ENCODE measurements at regions not wholly inside any gene's neighbourhood (a gene's known extent, or its start where the extent isn't known, plus 50 kb on each side); places are given as distances from the start of the nearest gene placed in this dataset.

DNA sequence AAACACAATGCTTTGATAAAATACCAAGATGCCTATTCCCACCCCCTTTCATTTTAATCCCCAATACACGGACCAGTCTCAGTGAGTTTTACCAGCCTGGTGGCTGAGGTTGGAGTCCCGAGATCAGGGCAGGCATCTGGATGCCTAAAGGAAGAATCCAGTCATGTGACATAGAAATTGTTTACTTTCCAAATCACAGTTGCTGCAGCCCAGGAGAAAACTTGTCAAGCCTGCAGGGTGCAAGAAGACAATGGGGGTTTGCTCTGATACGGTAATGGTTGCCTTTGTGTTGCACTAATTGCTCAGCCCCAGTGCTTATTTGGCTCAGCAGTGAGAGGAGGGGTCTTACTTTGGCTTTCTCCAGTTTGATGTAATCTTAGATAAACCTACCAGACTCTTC is 308.5 kb upstream of the POU3F2 start:
- Histone ChIP-seq H3K36me3 (ENCODE audit: control insufficient read depth in 2 of 4, insufficient read depth in 4 of 4, low read length in 3 of 4) (no peaks in the 10 kb centered on the region), H3K9me3 (ENCODE audit: insufficient read depth in 2 of 2, low read depth in 1 of 2, low read length in 1 of 2) (no peaks in the 10 kb centered on the region; a peak in 1 of 4 replicates), H3K23me2 (ENCODE audit: low read depth, low read length) (no peaks in the 10 kb centered on the region), H3K14ac (ENCODE audit: insufficient read length) (no peak overlapping the region), H3K79me2 (ENCODE audit: control insufficient read depth in 1 of 2, insufficient read depth in 2 of 2, low read length in 2 of 2) (no peaks in the 10 kb centered on the region), H3K4me1 (replicated peaks in 1 of 4; ENCODE audit: control insufficient read depth in 3 of 4, insufficient read depth in 4 of 4, low read length in 3 of 4) (peaks cover 0 to 9% (median 3%) of the 10 kb centered on the region in 4 experiments; a peak in 4 of 7 replicates), H2AK5ac (ENCODE audit: low read depth, low read length) (no peak overlapping the region), H3K27ac (ENCODE audit: low read depth, low read length) (no peak overlapping the region), H4K5ac (ENCODE audit: insufficient read length, low read depth, low read length) (no peak overlapping the region), H4K8ac (ENCODE audit: extremely low read depth, insufficient read depth, low read length) (no peak overlapping the region), H3K4ac (replicated peaks; ENCODE audit: insufficient read length, low read depth, low read length) (no peak overlapping the region), H2BK120ac (replicated peaks; ENCODE audit: low read depth, low read length) (no peak overlapping the region), H4K20me1 (replicated peaks in 1 of 2; ENCODE audit: control insufficient read depth in 1 of 2, insufficient read depth in 2 of 2, low read length in 2 of 2) (no peaks in the 10 kb centered on the region), H2BK20ac (ENCODE audit: low read length) (no peak overlapping the region), H4K91ac (replicated peaks; ENCODE audit: insufficient read length, low read length) (no peak overlapping the region), H3K79me1 (ENCODE audit: low read depth, low read length) (no peaks in the 10 kb centered on the region), H3K4me2 (ENCODE audit: insufficient read depth in 1 of 2, low read depth in 2 of 2, low read length in 2 of 2) (peak overlapping the region; percentile 17 to 39), H3K4me3 (ENCODE audit: extremely low read depth in 1 of 4, insufficient read depth in 2 of 4, low read depth in 3 of 4, low read length in 4 of 4) (no peak overlapping the region; a peak in 1 of 8 replicates), H3K9ac (replicated peaks in 1 of 4; ENCODE audit: extremely low read depth in 1 of 4, low read depth in 3 of 4, low read length in 3 of 4) (no peak overlapping the region), H3K56ac (replicated peaks; ENCODE audit: insufficient read length, low read depth, low read length) (no peak overlapping the region), H2BK12ac (ENCODE audit: low read depth, low read length) (peak overlapping the region; percentile 64), H2AFZ (ENCODE audit: low read length) (peak overlapping the region; percentile 49; the same call in 1 of the 2 replicates), H2BK5ac (ENCODE audit: low read depth, low read length) (no peak overlapping the region), H3K27me3 (replicated peaks in 1 of 4; ENCODE audit: control insufficient read depth in 3 of 4, extremely low read depth in 1 of 4, insufficient read depth in 3 of 4, low read length in 3 of 4) (no peaks in the 10 kb centered on the region), H2BK15ac (ENCODE audit: low read length) (no peak overlapping the region), H3K18ac (ENCODE audit: extremely low read depth, low read length) (peak overlapping the region; percentile 74; the same call in 1 of the 2 replicates), H3K23ac (ENCODE audit: insufficient read length) (no peak overlapping the region)
- CTCF ChIA-PET (ENCODE audit: partially characterized antibody) = no interaction called here
- FAIRE-seq (peak; percentile 89), DNase-seq (ENCODE audit: low read depth in 1 of 2, low spot score in 2 of 2) (peak in 1 of 2 experiments; percentile 56)
- 15% methylated on average over 3 of the region's 3 CpGs; no CpG with 5 or more reads in 1 of the 2 experiments for WGBS, 2 experiments (ENCODE audit: extremely low coverage in 1 of 2, insufficient coverage in 1 of 2, insufficient read length in 1 of 2, insufficient replicate concordance in 2 of 2, low coverage in 1 of 2, low lambda C conversion rate in 2 of 2, missing lambda C conversion rate in 1 of 2)
- POLR2A ChIA-PET (ENCODE audit: partially characterized antibody) = no interaction called here
- TF ChIP-seq ASH2L (IDR thresholded peaks at IDR 0.05; ENCODE audit: low read length) = peak; percentile 17
- TF ChIP-seq SIX5 (IDR thresholded peaks at IDR 0.05; ENCODE audit: low read depth, low read length) = no peak
- TF ChIP-seq, protein P1, sequence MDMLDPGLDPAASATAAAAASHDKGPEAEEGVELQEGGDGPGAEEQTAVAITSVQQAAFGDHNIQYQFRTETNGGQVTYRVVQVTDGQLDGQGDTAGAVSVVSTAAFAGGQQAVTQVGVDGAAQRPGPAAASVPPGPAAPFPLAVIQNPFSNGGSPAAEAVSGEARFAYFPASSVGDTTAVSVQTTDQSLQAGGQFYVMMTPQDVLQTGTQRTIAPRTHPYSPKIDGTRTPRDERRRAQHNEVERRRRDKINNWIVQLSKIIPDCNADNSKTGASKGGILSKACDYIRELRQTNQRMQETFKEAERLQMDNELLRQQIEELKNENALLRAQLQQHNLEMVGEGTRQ (IDR thresholded peaks at IDR 0.05; ENCODE audit: low read length) = peak; percentile 77
- TF ChIP-seq BACH1 (IDR thresholded peaks at IDR 0.05; ENCODE audit: low read length) = no peak
- TF ChIP-seq, protein P2, sequence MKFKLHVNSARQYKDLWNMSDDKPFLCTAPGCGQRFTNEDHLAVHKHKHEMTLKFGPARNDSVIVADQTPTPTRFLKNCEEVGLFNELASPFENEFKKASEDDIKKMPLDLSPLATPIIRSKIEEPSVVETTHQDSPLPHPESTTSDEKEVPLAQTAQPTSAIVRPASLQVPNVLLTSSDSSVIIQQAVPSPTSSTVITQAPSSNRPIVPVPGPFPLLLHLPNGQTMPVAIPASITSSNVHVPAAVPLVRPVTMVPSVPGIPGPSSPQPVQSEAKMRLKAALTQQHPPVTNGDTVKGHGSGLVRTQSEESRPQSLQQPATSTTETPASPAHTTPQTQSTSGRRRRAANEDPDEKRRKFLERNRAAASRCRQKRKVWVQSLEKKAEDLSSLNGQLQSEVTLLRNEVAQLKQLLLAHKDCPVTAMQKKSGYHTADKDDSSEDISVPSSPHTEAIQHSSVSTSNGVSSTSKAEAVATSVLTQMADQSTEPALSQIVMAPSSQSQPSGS (IDR thresholded peaks at IDR 0.05; ENCODE audit: low read length) = no peak
- TF ChIP-seq RBBP5 (IDR thresholded peaks at IDR 0.05; ENCODE audit: borderline replicate concordance, low read depth, low read length) = no peak
- TF ChIP-seq NANOG (IDR thresholded peaks at IDR 0.05; ENCODE audit: insufficient read depth, low read depth, low read length, poor library complexity, severe bottlenecking) = peak; percentile 96
- TF ChIP-seq CHD2 (IDR thresholded peaks at IDR 0.05; ENCODE audit: low read length) = no peak
- TF ChIP-seq SP1 (IDR thresholded peaks at IDR 0.05; ENCODE audit: low read depth, low read length) = 0 out of 2 replicates have a peak, but pooled peaks have one; percentile 47
- TF ChIP-seq, protein P3, sequence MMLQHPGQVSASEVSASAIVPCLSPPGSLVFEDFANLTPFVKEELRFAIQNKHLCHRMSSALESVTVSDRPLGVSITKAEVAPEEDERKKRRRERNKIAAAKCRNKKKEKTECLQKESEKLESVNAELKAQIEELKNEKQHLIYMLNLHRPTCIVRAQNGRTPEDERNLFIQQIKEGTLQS (IDR thresholded peaks at IDR 0.05; ENCODE audit: insufficient read depth, low read depth, low read length) = peak; percentile 49; the same call in 1 of the 2 replicates
- TF ChIP-seq SIRT6 (IDR thresholded peaks at IDR 0.05; ENCODE audit: low read length) = no peak
- TF ChIP-seq TAF1 (IDR thresholded peaks at IDR 0.05; ENCODE audit: low read depth, low read length) = 0 out of 2 replicates have a peak, but pooled peaks have one; percentile 17
